ENCODE measurements at regions not wholly inside any gene's neighbourhood (a gene's known extent, or its start where the extent isn't known, plus 50 kb on each side); places are given as distances from the start of the nearest gene placed in this dataset.

DNA sequence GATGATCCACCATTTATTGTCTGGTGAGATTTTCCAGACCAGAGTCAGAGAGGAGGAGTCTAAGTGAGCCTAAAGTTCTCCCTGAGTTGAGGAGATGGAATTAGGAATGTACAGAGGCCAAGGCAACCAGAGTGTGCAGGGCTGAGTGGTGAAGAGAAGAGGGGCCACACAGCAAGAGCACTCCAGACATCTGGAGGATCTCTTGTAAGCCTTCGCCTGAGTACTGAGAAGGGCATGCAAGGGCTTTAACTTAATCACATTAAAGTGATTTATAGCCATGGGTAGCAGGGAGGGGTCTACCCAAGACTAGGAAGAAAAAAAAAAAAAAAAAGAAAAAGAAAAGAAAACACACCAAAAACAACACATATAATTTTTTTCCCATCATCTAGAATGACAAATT lies 1190.4 kb downstream of the GATA3 start:
- Mint-ChIP-seq H3K36me3 (ENCODE audit: low read depth, unreplicated experiment) (no peaks in the 10 kb centered on the region), H3K4me1 (ENCODE audit: unreplicated experiment) (peaks cover 4% of the 10 kb centered on the region), H3K4me3 (ENCODE audit: unreplicated experiment) (no peak overlapping the region), H3K9me3 (ENCODE audit: unreplicated experiment) (no peaks in the 10 kb centered on the region), H3K27ac (ENCODE audit: unreplicated experiment) (no peak overlapping the region), H3K27me3 (ENCODE audit: unreplicated experiment) (no peaks in the 10 kb centered on the region)
- DNase-seq (ENCODE audit: low spot score) = no peak
- TF ChIP-seq CTCF (IDR thresholded peaks at IDR 0.05; ENCODE audit: unreplicated experiment) = no peak

DNA sequence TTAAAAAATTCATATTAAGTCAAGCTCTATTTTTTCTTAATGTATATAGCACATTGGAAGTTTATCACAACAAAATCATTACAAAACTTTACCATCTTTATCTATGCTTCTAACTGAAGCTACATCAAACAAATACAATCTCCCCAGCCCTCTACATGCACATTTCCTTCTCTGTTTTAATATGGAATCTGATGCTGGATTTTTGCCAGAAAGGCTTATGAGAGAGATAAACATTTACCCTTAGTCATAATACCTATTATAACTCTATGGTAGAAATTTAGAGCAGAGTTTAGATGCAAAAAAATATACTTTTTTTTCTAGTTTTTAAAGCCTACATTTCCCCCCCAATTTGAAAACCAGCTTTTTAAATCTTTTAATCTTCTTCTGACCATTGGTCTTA lies 1198.6 kb downstream of the GATA3 start:
- H3K27me3 Mint-ChIP-seq (ENCODE audit: unreplicated experiment) = peaks cover 2% of the 10 kb centered on the region
- DNase-seq (ENCODE audit: low spot score) = no peak
- H3K4me3 Mint-ChIP-seq (ENCODE audit: unreplicated experiment) = no peak overlapping the region
- H3K4me1 Mint-ChIP-seq (ENCODE audit: unreplicated experiment) = no peaks in the 10 kb centered on the region
- no peak overlapping the region for H3K27ac Mint-ChIP-seq (ENCODE audit: unreplicated experiment)
- no peaks in the 10 kb centered on the region for H3K36me3 Mint-ChIP-seq (ENCODE audit: low read depth, unreplicated experiment)
- no peaks in the 10 kb centered on the region for H3K9me3 Mint-ChIP-seq (ENCODE audit: unreplicated experiment)
- TF ChIP-seq CTCF (IDR thresholded peaks at IDR 0.05; ENCODE audit: unreplicated experiment) = no peak

- H3K9me3 Mint-ChIP-seq (ENCODE audit: unreplicated experiment) = no peaks in the 10 kb centered on the region
- H3K4me1 Mint-ChIP-seq (ENCODE audit: unreplicated experiment) = no peaks in the 10 kb centered on the region
- DNase-seq (ENCODE audit: low spot score) = no peak
- no peak overlapping the region for H3K27ac Mint-ChIP-seq (ENCODE audit: unreplicated experiment)
- H3K36me3 Mint-ChIP-seq (ENCODE audit: low read depth, unreplicated experiment) = no peaks in the 10 kb centered on the region
- no peak for TF ChIP-seq CTCF (IDR thresholded peaks at IDR 0.05; ENCODE audit: unreplicated experiment)
- no peak overlapping the region for H3K4me3 Mint-ChIP-seq (ENCODE audit: unreplicated experiment)
- H3K27me3 Mint-ChIP-seq (ENCODE audit: unreplicated experiment) = peaks cover 2% of the 10 kb centered on the region
These were observed 1199.9 kb downstream of the GATA3 start for GRCh38 chr10:9254353-9254752.

DNA sequence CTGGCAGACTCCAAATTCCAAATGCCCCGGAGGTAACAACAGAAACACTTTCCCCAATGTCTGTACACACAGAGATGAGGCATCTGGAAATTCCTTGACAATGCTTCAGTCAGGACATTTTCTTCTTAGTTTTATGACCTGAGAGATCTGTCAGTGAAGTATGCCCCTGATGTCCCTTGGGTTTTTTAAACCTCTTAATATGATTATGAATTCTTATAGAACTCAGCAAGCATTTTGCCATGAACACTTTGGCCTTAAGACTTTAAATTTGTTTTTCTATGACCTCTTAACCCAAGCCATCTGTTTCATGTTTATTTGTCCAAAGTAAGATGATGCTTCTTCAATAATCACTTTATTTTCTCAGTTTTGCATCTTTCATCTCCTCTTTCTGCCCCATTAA lies 1206.2 kb downstream of the GATA3 start:
- no peak overlapping the region for H3K27ac Mint-ChIP-seq (ENCODE audit: unreplicated experiment)
- H3K4me3 Mint-ChIP-seq (ENCODE audit: unreplicated experiment) = no peak overlapping the region
- no peak for TF ChIP-seq CTCF (IDR thresholded peaks at IDR 0.05; ENCODE audit: unreplicated experiment)
- peaks cover 2% of the 10 kb centered on the region for H3K27me3 Mint-ChIP-seq (ENCODE audit: unreplicated experiment)
- H3K36me3 Mint-ChIP-seq (ENCODE audit: low read depth, unreplicated experiment) = no peaks in the 10 kb centered on the region
- H3K9me3 Mint-ChIP-seq (ENCODE audit: unreplicated experiment) = no peaks in the 10 kb centered on the region
- no peaks in the 10 kb centered on the region for H3K4me1 Mint-ChIP-seq (ENCODE audit: unreplicated experiment)
- no peak for DNase-seq (ENCODE audit: low spot score)

DNA sequence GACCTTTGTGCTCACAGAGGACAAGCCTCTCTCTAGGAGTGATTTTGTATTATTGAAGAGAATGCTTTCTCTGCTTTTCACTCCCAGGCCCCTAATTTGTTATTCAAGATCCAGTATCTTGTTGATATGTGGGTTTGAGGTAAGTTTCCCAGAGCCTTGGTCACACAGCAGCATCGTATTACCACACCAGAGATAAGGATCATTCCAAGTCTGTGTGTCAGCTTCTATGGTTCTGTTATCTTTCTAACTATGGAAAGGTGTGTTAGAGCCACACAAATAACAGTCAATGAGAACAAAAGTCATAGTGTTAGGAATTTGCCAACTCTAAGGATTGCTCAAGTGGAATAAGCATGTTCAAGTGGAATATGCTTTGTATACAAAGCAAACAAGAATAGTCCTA lies 1208.3 kb downstream of the GATA3 start:
- DNase-seq (ENCODE audit: low spot score) = no peak
- no peak overlapping the region for H3K27ac Mint-ChIP-seq (ENCODE audit: unreplicated experiment)
- no peak for TF ChIP-seq CTCF (IDR thresholded peaks at IDR 0.05; ENCODE audit: unreplicated experiment)
- H3K27me3 Mint-ChIP-seq (ENCODE audit: unreplicated experiment) = no peaks in the 10 kb centered on the region
- H3K4me1 Mint-ChIP-seq (ENCODE audit: unreplicated experiment) = no peaks in the 10 kb centered on the region
- H3K4me3 Mint-ChIP-seq (ENCODE audit: unreplicated experiment) = no peak overlapping the region
- no peaks in the 10 kb centered on the region for H3K36me3 Mint-ChIP-seq (ENCODE audit: low read depth, unreplicated experiment)
- H3K9me3 Mint-ChIP-seq (ENCODE audit: unreplicated experiment) = no peaks in the 10 kb centered on the region
